ENCODE measurements at regions not wholly inside any gene's neighbourhood (a gene's known extent, or its start where the extent isn't known, plus 50 kb on each side); places are given as distances from the start of the nearest gene placed in this dataset.

DNA sequence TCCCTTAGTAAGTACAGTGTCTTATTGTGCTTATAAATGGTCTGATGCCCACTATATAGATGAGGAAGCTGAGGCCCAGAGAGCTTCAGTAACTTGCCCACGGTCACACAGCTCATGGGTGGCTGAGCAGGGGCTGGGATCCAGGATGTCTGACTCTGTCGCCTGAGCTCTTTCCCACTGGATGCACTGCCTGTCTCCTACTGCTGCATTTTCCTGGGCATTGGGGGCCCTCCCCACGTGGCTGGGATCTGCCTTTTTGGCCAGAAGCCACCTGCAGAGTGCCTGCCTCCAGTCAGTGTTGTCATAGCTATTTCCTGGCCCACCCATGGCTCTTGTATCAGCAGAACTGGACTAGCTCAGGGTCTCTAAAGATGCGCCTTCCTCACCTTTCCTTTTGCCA, 57.5 kb upstream of the TAMM41 start:
- H3K4me3 ChIP-seq (replicated peaks; ENCODE audit: insufficient read depth, low read length), result no peak overlapping the region
- TF ChIP-seq, protein P1, sequence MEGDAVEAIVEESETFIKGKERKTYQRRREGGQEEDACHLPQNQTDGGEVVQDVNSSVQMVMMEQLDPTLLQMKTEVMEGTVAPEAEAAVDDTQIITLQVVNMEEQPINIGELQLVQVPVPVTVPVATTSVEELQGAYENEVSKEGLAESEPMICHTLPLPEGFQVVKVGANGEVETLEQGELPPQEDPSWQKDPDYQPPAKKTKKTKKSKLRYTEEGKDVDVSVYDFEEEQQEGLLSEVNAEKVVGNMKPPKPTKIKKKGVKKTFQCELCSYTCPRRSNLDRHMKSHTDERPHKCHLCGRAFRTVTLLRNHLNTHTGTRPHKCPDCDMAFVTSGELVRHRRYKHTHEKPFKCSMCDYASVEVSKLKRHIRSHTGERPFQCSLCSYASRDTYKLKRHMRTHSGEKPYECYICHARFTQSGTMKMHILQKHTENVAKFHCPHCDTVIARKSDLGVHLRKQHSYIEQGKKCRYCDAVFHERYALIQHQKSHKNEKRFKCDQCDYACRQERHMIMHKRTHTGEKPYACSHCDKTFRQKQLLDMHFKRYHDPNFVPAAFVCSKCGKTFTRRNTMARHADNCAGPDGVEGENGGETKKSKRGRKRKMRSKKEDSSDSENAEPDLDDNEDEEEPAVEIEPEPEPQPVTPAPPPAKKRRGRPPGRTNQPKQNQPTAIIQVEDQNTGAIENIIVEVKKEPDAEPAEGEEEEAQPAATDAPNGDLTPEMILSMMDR (IDR thresholded peaks at IDR 0.05; ENCODE audit: insufficient read depth, low read length), result no peak
- TF ChIP-seq, protein P2, sequence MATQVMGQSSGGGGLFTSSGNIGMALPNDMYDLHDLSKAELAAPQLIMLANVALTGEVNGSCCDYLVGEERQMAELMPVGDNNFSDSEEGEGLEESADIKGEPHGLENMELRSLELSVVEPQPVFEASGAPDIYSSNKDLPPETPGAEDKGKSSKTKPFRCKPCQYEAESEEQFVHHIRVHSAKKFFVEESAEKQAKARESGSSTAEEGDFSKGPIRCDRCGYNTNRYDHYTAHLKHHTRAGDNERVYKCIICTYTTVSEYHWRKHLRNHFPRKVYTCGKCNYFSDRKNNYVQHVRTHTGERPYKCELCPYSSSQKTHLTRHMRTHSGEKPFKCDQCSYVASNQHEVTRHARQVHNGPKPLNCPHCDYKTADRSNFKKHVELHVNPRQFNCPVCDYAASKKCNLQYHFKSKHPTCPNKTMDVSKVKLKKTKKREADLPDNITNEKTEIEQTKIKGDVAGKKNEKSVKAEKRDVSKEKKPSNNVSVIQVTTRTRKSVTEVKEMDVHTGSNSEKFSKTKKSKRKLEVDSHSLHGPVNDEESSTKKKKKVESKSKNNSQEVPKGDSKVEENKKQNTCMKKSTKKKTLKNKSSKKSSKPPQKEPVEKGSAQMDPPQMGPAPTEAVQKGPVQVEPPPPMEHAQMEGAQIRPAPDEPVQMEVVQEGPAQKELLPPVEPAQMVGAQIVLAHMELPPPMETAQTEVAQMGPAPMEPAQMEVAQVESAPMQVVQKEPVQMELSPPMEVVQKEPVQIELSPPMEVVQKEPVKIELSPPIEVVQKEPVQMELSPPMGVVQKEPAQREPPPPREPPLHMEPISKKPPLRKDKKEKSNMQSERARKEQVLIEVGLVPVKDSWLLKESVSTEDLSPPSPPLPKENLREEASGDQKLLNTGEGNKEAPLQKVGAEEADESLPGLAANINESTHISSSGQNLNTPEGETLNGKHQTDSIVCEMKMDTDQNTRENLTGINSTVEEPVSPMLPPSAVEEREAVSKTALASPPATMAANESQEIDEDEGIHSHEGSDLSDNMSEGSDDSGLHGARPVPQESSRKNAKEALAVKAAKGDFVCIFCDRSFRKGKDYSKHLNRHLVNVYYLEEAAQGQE (IDR thresholded peaks at IDR 0.05; ENCODE audit: insufficient replicate concordance, low read depth), result no peak

DNA sequence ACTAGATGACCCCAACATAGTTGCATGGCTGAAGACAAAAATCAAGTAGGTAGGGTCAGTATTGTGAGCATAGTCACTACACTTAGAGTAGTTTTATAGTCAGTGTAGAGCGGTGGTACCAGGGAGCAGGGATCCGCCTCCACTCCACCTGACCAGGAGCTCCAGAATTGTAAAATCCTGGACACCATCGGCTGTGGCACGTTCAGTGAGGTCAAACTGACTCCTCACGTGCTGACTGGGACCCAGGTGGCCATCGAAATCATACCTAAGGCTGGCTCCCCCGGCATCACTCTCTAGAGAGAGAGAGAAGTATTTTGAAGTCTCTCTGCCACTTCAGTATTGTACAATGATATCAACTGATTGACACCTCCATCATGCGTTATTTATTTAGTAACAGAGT, 59.7 kb upstream of the TAMM41 start:
- no peaks in the 10 kb centered on the region for H3K27me3 ChIP-seq (ENCODE audit: insufficient read depth, poor library complexity, severe bottlenecking)
- TF ChIP-seq, protein P2 (IDR thresholded peaks at IDR 0.05; ENCODE audit: insufficient replicate concordance, low read depth), result no peak
- TF ChIP-seq, protein P1 (IDR thresholded peaks at IDR 0.05; ENCODE audit: insufficient read depth, low read length), result no peak
- no peak for TF ChIP-seq GABPA (IDR thresholded peaks at IDR 0.05; ENCODE audit: low read depth)
- TF ChIP-seq SPI1 (IDR thresholded peaks at IDR 0.05; ENCODE audit: borderline replicate concordance, low read depth), result no peak
- TF ChIP-seq POLR2AphosphoS5 (IDR thresholded peaks at IDR 0.05; ENCODE audit: low read depth), result no peak
- H3K27ac ChIP-seq (replicated peaks), result no peak overlapping the region
- DNase-seq (ENCODE audit: low read depth in 1 of 2, low spot score in 1 of 2), result no peak
- H3K4me3 ChIP-seq (replicated peaks; ENCODE audit: insufficient read depth, low read length), result no peak overlapping the region

More for the DNA sequence above, 57.5 kb upstream of the TAMM41 start:
- no peak for DNase-seq (ENCODE audit: low read depth in 1 of 2, low spot score in 1 of 2)
- H3K27ac ChIP-seq (replicated peaks), result no peak overlapping the region
- H3K27me3 ChIP-seq (ENCODE audit: insufficient read depth, poor library complexity, severe bottlenecking), result no peaks in the 10 kb centered on the region

DNA sequence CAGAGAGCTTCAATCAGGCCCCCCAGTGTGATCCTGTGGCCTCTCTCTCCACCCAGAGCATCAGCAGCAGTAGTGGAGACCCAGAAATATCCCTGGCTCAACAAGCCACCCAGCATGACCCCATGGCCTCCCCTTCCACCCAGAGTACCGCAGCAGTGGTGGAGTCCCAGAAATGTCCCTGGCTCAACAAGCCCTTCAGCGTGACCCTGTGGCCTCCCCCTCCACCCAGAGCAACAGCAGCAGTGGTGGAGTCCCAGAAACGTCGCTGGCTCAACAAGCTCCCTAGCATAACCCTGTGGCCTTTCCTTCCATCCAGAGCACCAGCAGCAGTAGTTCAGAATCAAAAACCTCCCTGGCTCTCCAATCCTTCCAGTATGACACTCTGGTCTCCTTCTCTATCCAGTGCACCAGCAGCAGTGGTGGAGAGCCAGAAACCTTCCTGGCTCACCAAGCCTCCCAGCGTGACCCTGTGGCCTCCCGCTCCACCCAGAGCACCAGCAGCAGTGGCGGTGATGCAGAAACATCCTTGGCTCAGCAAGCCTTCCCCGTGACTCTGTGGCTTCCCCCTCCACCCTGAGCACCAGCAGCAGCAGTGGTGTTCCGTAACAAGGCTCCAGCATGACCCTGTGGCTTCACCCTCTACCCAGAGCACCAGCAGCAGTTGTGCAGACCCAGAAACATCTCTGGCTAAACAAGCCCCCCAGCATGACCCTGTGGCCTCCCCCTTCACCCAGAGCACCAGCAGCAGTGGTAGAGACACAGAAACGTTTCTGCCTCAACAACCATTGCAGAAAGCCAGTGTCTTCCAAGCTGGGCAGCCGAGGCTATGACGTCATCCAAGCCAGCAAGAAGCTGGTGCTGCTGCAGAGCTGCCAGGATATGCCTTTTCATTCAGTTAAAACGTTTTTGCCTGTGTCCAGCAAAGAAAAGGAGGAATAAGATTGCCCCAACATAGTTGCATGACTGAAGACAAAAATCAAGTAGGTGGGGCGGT, 61.3 kb upstream of the TAMM41 start:
- no peak overlapping the region for H3K4me3 ChIP-seq (replicated peaks; ENCODE audit: insufficient read depth, low read length)
- H3K27me3 ChIP-seq (ENCODE audit: insufficient read depth, poor library complexity, severe bottlenecking), result no peaks in the 10 kb centered on the region
- H3K27ac ChIP-seq (replicated peaks), result no peak overlapping the region
- DNase-seq (ENCODE audit: low read depth in 1 of 2, low spot score in 1 of 2), result no peak
- no peak for TF ChIP-seq POLR2AphosphoS5 (IDR thresholded peaks at IDR 0.05; ENCODE audit: low read depth)
- TF ChIP-seq SPI1 (IDR thresholded peaks at IDR 0.05; ENCODE audit: borderline replicate concordance, low read depth), result no peak
- TF ChIP-seq, protein P2 (IDR thresholded peaks at IDR 0.05; ENCODE audit: insufficient replicate concordance, low read depth), result no peak
- no peak for TF ChIP-seq GABPA (IDR thresholded peaks at IDR 0.05; ENCODE audit: low read depth)
- TF ChIP-seq, protein P1 (IDR thresholded peaks at IDR 0.05; ENCODE audit: insufficient read depth, low read length), result no peak

Measured in HL-60 (cell line).